GM20431 (cell line): ENCODE measurements at regions not wholly inside any gene's neighbourhood (a gene's known extent, or its start where the extent isn't known, plus 50 kb on each side); places are given as distances from the start of the nearest gene placed in this dataset.
"Not testable (repeated sequence)": the region's sequence is repeated elsewhere in the genome, so short reads cannot be mapped to it uniquely, and the experiment has no call there.

ENCODE experiments used
- in situ Hi-C: fragments of 300-500 bp; cut with MseI, MboI; formaldehyde crosslinking; loops from one replicate; pipeline ENCODE4 v1.15.0; 2020; ENCODE audit warnings: low sequenced_read_pairs; ENCODE audit not compliant: unreplicated experiment

- in situ Hi-C loops = loop anchor here (10.0 kb wide), 1 partner anchor 117 kb away; no protein-coding TSS in a partner anchor
Measured at GRCh38 chr21:33121715-33122475, 52.0 kb downstream of the OLIG1 start.

- in situ Hi-C loops = loop anchor here (10.0 kb wide), 1 partner anchor 118 kb away; no protein-coding TSS in a partner anchor
Measured at GRCh38 chr21:33122507-33122906, 52.6 kb downstream of the OLIG1 start.

- in situ Hi-C loops = loop anchor here (10.0 kb wide), 1 partner anchor 119 kb away; no protein-coding TSS in a partner anchor
Measured at GRCh38 chr21:33123374-33124123, 53.6 kb downstream of the OLIG1 start.

- in situ Hi-C loops = loop anchor here (10.0 kb wide), 1 partner anchor 120 kb away; no protein-coding TSS in a partner anchor
Measured at GRCh38 chr21:33124889-33125288, 54.9 kb downstream of the OLIG1 start.

- in situ Hi-C loops = loop anchor here (10.0 kb wide), 1 partner anchor 121 kb away; no protein-coding TSS in a partner anchor
Measured at GRCh38 chr21:33125680-33126375, 55.9 kb downstream of the OLIG1 start.

- in situ Hi-C loops = loop anchor here (10.0 kb wide), 1 partner anchor 122 kb away; no protein-coding TSS in a partner anchor
Measured at GRCh38 chr21:33126569-33126968, 56.6 kb downstream of the OLIG1 start.

- in situ Hi-C loops = loop anchor here (10.0 kb wide), 1 partner anchor 123 kb away; no protein-coding TSS in a partner anchor
Measured at GRCh38 chr21:33127154-33127867, 57.4 kb downstream of the OLIG1 start.

- in situ Hi-C loops = loop anchor here (10.0 kb wide), 1 partner anchor 123 kb away; no protein-coding TSS in a partner anchor
Measured at GRCh38 chr21:33127868-33128242, 57.9 kb downstream of the OLIG1 start.

GRCh38 chr21:33128538-33128937 is 58.6 kb downstream of the OLIG1 start:
- in situ Hi-C loops = loop anchor here (10.0 kb wide), 1 partner anchor 124 kb away; no protein-coding TSS in a partner anchor

GRCh38 chr21:33132054-33132453 is 62.1 kb downstream of the OLIG1 start:
- in situ Hi-C loops = no loop called here

GRCh38 chr21:33133892-33134291 is 64.0 kb downstream of the OLIG1 start:
- in situ Hi-C loops = no loop called here

- in situ Hi-C loops = no loop called here
Measured at GRCh38 chr21:33135925-33136324, 66.0 kb downstream of the OLIG1 start.

GRCh38 chr21:33136847-33137502 is 67.0 kb downstream of the OLIG1 start:
- in situ Hi-C loops = no loop called here

- in situ Hi-C loops = no loop called here
Measured at GRCh38 chr21:33139084-33139483, 69.1 kb downstream of the OLIG1 start.

GRCh38 chr21:33140288-33140687 is 70.3 kb downstream of the OLIG1 start:
- in situ Hi-C loops = no loop called here

- in situ Hi-C loops = no loop called here
Measured at GRCh38 chr21:33146467-33146866, 76.5 kb downstream of the OLIG1 start.

GRCh38 chr21:33149181-33149580 is 79.2 kb downstream of the OLIG1 start:
- in situ Hi-C loops = no loop called here

GRCh38 chr21:33150968-33151367 is 78.8 kb upstream of the IFNAR2 start:
- in situ Hi-C loops = not testable (repeated sequence)
